Activated naive CD4-positive, alpha-beta T cell treated with anti-CD3 and anti-CD28 coated beads for 36 hours (primary cell): ENCODE measurements at regions not wholly inside any gene's neighbourhood (a gene's known extent, or its start where the extent isn't known, plus 50 kb on each side); places are given as distances from the start of the nearest gene placed in this dataset.
"Not testable (repeated sequence)": the region's sequence is repeated elsewhere in the genome, so short reads cannot be mapped to it uniquely, and the experiment has no call there.

ENCODE experiments used
- CTCF ChIA-PET: fragments of 350-600 bp; sonication (Branson Sonifier 250); formaldehyde crosslinking; loops from one replicate; lab custom pipeline; 2021; ENCODE audit warnings: antibody characterized with exemption; lab: Charles Lee
- DNase-seq: peaks from one replicate; pipeline ENCODE4 v3.0.0-alpha.2; 2020
- H3K27ac Mint-ChIP-seq: one replicate; pipeline ENCODE4 v1.8.0; 2021; ENCODE audit warnings: mild to moderate bottlenecking, mixed read lengths
- H3K27me3 Mint-ChIP-seq: one replicate; pipeline ENCODE4 v1.8.0; 2021; ENCODE audit warnings: low read depth, mixed read lengths
- H3K36me3 Mint-ChIP-seq: one replicate; pipeline ENCODE4 v1.8.0; 2021; ENCODE audit warnings: low read depth, mixed read lengths
- H3K4me1 Mint-ChIP-seq: one replicate; pipeline ENCODE4 v1.8.0; 2021; ENCODE audit warnings: low read depth, mixed read lengths
- H3K4me3 Mint-ChIP-seq: one replicate; pipeline ENCODE4 v1.8.0; 2021; ENCODE audit warnings: mild to moderate bottlenecking, moderate library complexity, mixed read lengths
- H3K9me3 Mint-ChIP-seq: one replicate; pipeline ENCODE4 v1.8.0; 2021; ENCODE audit warnings: mixed read lengths
- intact Hi-C: fragments of 100-400 bp; cut with micrococcal nuclease; formaldehyde crosslinking; loops from one replicate; pipeline ENCODE4 v1.15.1; 2023

DNA sequence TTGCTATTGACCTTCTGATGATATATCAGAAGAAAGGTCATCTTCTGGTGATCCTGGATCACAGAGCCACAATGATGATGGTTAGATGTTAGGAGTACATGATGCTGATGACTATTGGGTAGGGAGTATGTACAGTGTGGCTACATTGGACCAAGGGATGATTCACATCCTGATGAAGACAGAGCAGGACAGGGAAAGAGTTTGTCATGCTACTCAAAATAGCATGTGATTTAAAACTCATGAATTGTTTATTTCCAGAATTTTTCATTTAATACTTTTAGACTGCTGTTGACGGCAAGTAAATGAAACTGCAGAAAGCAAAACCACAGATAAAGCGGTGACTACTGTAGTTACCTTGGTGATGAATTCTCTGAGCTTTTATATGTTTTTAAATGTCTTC, 397.3 kb downstream of the PPP1R3A start:
- Mint-ChIP-seq H3K27me3 (no peaks in the 10 kb centered on the region), H3K4me3 (no peak overlapping the region), H3K27ac (no peak overlapping the region), H3K9me3 (peaks cover 3% of the 10 kb centered on the region), H3K36me3 (no peaks in the 10 kb centered on the region), H3K4me1 (no peaks in the 10 kb centered on the region)
- DNase-seq, result no peak
- intact Hi-C loops, result no loop called here
- CTCF ChIA-PET, result interaction anchor here (0.6 kb wide), 1 partner anchor 243 kb away, joined by 3 read pairs; no protein-coding TSS in a partner anchor

DNA sequence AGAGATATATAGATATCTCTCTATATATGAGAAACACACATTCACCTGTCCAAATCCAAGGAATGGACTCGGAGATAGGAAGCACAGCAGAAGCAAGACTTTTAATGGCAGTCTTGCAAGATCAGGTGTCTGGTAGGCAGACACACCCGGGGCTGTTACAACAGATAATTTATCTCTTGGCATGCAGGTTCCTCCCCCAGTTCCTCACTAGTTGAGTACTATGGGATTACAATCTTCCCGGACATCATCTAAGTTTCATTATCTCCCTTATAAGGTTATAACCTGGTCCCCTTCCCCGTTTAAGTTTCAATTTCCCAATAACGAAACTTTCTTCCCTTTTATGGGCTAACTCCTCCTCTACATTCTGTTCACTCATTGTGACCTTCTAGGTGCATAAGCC, 399.3 kb downstream of the PPP1R3A start:
- H3K27ac Mint-ChIP-seq, result no peak overlapping the region
- intact Hi-C loops, result no loop called here
- CTCF ChIA-PET, result no interaction called here
- DNase-seq, result no peak
- H3K4me3 Mint-ChIP-seq, result no peak overlapping the region
- no peaks in the 10 kb centered on the region for H3K27me3 Mint-ChIP-seq
- H3K9me3 Mint-ChIP-seq, result peaks cover 4% of the 10 kb centered on the region
- H3K4me1 Mint-ChIP-seq, result no peaks in the 10 kb centered on the region
- H3K36me3 Mint-ChIP-seq, result no peaks in the 10 kb centered on the region

DNA sequence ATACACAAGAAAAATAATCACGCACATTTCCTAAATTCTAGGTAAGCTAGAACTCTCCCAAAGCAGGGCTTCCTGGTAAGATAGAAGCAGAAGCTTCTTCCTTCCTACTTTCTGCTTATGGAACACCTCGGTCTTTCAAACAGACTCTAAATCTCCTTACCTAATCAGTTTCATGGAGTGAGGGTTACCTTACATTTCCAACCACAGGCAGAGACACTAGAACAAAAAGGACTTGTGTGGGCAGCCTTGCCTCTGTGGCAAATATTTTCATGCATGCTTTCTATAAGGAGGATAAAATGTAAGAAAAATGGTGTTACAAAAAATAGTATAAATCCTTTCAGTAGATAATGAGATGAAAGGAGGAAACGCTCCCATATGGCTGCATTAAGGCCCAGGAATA, 386.3 kb upstream of the SMIM30 start:
- no peaks in the 10 kb centered on the region for H3K27me3 Mint-ChIP-seq
- H3K27ac Mint-ChIP-seq, result no peak overlapping the region
- H3K36me3 Mint-ChIP-seq, result no peaks in the 10 kb centered on the region
- intact Hi-C loops, result no loop called here
- no peak for DNase-seq
- H3K4me1 Mint-ChIP-seq, result no peaks in the 10 kb centered on the region
- H3K9me3 Mint-ChIP-seq, result peaks cover 4% of the 10 kb centered on the region
- H3K4me3 Mint-ChIP-seq, result no peak overlapping the region
- CTCF ChIA-PET, result no interaction called here

DNA sequence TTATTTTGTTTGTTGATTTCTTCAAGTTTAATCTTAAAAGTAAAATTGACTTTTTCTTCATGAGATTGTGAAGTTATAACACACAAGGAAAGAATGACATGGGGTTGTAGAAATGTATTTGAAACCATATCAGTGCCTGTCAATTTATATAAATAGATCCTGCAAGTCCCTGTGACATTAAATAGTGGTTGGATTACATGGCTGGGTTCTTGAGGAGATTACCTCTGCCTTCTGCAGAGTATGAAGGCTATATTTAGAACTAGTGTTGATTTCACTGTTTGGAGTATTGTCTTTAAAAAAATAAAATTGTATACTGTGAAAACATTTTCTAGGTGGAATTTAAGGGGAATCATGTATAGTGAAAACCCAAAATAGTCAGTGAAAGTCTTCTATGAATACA, 385.8 kb upstream of the SMIM30 start:
- CTCF ChIA-PET, result interaction anchor here (0.9 kb wide), 1 partner anchor 20 kb away, joined by 3 read pairs; no protein-coding TSS in a partner anchor
- Mint-ChIP-seq H3K27ac (no peak overlapping the region), H3K36me3 (no peaks in the 10 kb centered on the region), H3K4me1 (no peaks in the 10 kb centered on the region), H3K27me3 (no peaks in the 10 kb centered on the region), H3K4me3 (no peak overlapping the region), H3K9me3 (peaks cover 4% of the 10 kb centered on the region)
- DNase-seq, result no peak
- intact Hi-C loops, result no loop called here

DNA sequence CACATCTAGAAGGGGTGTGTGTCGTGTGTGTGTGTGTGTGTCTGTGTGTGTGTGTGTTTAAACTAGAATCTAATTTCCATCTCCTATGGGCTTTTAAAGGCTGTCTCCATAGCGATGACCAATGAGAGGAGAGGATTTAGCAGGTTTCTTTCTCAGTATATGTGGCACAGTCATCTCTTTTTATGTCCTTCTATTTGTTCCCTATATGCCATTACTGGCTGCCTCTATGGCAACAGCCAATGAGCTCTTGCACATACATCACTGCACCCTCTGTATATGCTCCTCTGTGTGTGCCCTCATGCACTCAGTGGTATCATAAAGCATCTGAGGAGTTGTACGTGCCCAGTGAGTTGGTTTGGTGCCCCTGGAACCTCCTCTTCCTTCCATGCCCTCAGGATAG, 378.2 kb upstream of the SMIM30 start:
- H3K4me1 Mint-ChIP-seq, CTCF ChIA-PET, H3K36me3 Mint-ChIP-seq, H3K27ac Mint-ChIP-seq, H3K27me3 Mint-ChIP-seq, H3K9me3 Mint-ChIP-seq, H3K4me3 Mint-ChIP-seq, DNase-seq, intact Hi-C loops: not testable (repeated sequence)

DNA sequence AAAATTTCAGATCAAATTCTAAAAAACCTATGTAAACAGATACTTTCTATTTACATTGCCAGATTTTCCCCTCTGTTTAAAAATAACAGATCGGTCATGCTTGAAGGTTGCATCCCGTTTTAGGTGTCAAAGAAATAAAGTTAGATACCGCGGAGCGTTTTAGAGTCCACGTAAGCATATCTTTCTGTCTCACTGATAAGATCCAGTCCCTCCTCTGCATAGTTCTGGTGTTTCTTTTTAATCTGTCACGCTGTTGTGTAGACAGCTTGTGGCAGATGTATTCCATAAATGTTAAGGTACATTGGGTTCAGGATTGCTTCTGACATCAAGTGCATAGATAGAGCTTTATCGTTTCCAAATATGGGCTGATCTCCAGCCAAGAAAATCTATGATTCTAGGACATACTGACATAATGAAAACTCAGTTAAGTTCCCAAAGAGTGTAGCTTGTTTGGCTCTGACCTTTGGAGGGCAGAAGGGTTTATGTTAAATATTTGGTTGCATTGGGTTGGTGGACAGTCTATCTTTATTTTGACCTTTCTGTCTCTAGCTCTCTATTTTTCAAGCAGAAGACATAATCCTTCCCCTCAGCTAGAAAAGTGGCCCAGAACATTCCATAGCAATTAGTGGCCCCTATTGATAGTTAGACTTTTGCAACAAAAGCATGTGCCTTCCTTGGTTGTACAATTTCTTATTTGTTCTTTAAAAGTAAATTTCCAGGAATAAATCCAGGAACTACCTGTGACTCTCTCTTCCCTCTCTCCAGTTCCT, 376.6 kb upstream of the SMIM30 start:
- H3K27me3 Mint-ChIP-seq, intact Hi-C loops, H3K9me3 Mint-ChIP-seq, H3K27ac Mint-ChIP-seq, H3K4me1 Mint-ChIP-seq, H3K4me3 Mint-ChIP-seq, DNase-seq, CTCF ChIA-PET, H3K36me3 Mint-ChIP-seq: not testable (repeated sequence)

DNA sequence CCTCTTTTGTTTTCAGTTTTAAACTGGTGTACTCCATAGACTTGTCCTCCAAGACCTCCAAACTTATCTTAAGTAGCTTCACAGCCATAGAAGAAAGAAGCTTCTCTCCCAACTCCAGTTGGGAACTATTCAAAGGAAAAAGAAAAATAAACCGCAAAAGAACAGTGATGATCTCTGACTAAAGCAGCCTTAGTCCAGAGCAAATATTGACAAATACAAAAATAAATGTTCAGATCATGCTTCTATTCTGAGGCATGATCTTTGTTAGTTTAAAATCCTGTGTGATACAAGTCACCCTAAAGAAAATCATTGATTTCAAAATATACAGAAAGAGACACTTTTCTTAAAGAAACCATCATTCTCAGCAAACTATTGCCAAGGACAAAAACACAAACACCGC, 373.0 kb upstream of the SMIM30 start:
- intact Hi-C loops, result no loop called here
- CTCF ChIA-PET, result no interaction called here
- Mint-ChIP-seq H3K27me3 (no peaks in the 10 kb centered on the region), H3K36me3 (no peaks in the 10 kb centered on the region), H3K27ac (no peak overlapping the region), H3K4me3 (no peak overlapping the region), H3K9me3 (no peaks in the 10 kb centered on the region), H3K4me1 (no peaks in the 10 kb centered on the region)
- no peak for DNase-seq

DNA sequence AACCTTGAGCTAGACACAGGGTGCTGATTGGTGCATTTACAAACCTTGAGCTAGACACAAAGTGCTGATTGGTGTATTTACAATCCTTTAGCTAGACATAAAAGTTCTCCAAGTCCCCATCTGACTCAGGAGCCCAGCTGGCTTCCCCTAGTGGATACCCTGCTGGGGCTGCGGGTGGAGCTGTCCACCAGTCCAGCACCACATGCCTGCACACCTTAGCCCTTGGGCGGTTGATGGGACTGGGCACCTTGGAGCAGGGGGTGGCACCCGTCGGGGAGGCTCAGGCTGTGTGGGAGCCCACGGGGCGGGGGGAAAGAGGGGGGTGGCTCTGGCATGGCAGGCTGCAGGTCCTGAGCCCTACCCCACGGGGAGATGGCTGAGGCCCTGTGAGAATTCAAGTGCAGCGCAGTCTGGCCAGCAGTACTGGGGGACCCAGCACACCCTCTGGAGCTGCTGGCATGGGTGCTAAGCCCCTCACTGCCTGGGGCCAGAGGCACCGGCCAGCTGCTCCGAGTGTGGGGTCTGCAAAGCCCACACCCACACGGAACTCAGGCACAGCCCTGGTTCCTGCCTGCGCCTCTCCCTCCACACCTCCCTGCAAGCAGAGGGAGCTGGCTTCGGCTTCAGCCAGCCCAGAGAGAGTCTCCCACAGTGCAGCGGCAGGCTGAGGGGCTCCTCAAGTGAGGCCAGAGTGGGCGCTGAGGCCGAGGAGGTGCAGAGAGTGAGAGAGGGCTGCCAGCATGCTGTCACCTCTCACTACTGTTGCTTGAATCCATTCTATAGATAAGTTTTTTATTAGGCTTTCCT, 369.8 kb upstream of the SMIM30 start:
- H3K4me1 Mint-ChIP-seq, result no peaks in the 10 kb centered on the region
- H3K27me3 Mint-ChIP-seq, result no peaks in the 10 kb centered on the region
- intact Hi-C loops, result no loop called here
- CTCF ChIA-PET, result interaction anchor here (0.7 kb wide), 1 partner anchor 76 kb away, joined by 3 read pairs; no protein-coding TSS in a partner anchor
- no peak for DNase-seq
- no peak overlapping the region for H3K27ac Mint-ChIP-seq
- no peaks in the 10 kb centered on the region for H3K9me3 Mint-ChIP-seq
- no peak overlapping the region for H3K4me3 Mint-ChIP-seq
- H3K36me3 Mint-ChIP-seq, result no peaks in the 10 kb centered on the region

DNA sequence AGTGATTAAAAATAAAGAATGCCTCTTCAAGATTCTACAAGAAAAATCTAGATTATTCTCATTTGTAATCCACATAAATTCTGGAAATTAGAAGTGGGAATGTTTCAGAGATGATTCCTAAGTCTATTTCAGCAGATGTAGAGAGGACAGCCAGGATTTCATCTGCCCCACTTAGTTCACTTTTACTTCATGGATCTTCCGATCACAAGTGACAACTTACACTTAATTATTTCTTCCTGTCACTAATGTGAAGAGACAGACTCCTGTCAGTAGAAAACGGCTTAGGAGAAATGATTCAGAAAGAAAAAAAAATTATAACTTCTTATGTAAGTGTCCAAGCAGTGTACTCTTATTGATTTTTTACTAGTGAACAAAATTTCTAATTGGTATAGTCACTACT, 368.2 kb upstream of the SMIM30 start:
- Mint-ChIP-seq H3K36me3 (no peaks in the 10 kb centered on the region), H3K4me3 (no peak overlapping the region), H3K27ac (no peak overlapping the region), H3K4me1 (no peaks in the 10 kb centered on the region), H3K27me3 (no peaks in the 10 kb centered on the region), H3K9me3 (no peaks in the 10 kb centered on the region)
- CTCF ChIA-PET, result no interaction called here
- intact Hi-C loops, result no loop called here
- DNase-seq, result no peak

DNA sequence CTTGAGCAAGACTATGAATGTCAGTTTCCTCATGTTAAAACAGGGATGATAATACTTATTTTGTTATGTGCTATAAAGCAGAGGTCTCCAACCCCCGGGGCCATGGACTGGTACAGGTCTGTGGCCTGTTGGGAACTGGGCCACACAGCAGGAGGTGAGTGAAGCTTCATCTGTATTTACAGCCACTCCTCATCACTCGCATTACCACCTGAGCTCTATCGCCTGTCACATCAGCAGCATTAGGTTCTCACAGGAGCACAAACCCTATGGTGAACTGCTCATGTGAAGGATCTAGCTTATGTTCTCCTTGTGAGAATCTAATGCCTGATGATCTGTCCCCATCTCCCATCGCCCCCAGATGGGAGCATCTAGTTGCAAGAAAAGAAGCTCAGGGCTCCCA, 365.3 kb upstream of the SMIM30 start:
- no peak overlapping the region for H3K27ac Mint-ChIP-seq
- no peaks in the 10 kb centered on the region for H3K36me3 Mint-ChIP-seq
- intact Hi-C loops, result no loop called here
- CTCF ChIA-PET, result interaction anchor here (0.6 kb wide), 1 partner anchor 35 kb away, joined by 3 read pairs; no protein-coding TSS in a partner anchor
- H3K27me3 Mint-ChIP-seq, result no peaks in the 10 kb centered on the region
- no peaks in the 10 kb centered on the region for H3K4me1 Mint-ChIP-seq
- no peak for DNase-seq
- H3K9me3 Mint-ChIP-seq, result no peaks in the 10 kb centered on the region
- no peak overlapping the region for H3K4me3 Mint-ChIP-seq

DNA sequence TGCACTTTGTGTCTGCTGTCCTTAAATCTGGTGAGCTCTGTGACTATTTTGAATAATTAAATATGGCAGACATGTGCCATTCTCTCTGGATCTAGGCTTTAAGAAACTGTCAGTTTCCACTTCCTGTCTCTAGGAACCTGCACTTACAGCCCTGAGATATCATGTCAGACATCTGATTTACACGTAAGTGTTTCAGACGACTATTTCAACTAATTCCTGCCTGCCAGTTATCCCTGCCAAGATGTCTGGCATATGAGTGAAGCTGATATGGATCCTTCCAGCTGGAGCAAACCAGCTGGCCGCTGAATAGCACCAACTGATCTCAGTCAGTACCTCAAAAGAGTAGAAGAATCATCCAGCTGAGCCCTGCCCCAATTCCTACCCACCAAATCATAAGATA, 362.2 kb upstream of the SMIM30 start:
- no peaks in the 10 kb centered on the region for H3K4me1 Mint-ChIP-seq
- intact Hi-C loops, result no loop called here
- H3K4me3 Mint-ChIP-seq, result no peak overlapping the region
- H3K27me3 Mint-ChIP-seq, result no peaks in the 10 kb centered on the region
- no peaks in the 10 kb centered on the region for H3K9me3 Mint-ChIP-seq
- CTCF ChIA-PET, result no interaction called here
- DNase-seq, result no peak
- H3K27ac Mint-ChIP-seq, result no peak overlapping the region
- no peaks in the 10 kb centered on the region for H3K36me3 Mint-ChIP-seq

DNA sequence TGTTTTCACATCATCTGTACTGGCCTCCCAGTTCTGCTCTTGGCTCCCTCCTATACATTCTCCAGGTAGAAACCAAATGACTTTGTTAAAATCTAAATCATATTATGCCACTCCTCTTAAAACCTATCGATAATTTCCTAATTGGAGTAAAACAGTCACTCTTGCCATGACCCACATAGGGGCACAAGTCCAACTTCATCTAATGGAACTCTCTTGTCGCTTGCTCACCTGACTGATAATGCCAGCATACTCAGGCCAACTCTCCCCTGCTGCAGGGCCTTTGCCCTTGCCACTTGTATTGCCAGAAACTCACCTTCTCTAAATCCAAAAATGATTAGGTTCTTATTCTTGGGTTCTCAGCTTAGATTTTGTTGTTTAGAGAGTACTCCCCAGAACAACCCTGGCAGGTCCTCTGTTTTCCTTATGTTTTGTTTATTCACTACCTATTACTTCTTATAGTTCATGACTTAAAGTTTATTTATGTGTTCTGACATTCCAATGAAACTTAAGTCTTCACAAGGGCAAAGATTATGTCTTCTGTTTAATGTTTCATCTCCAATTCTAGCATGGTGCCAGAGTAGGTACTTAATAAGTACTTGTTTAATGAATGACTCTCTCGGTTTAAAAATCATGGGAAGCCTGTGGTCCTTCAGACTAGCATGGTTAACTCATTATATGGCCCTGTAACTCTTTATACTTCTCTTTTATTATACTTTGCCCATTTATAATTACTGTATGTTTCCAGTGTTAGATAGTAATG, 345.9 kb upstream of the SMIM30 start:
- H3K36me3 Mint-ChIP-seq, result no peaks in the 10 kb centered on the region
- peaks cover 2% of the 10 kb centered on the region for H3K9me3 Mint-ChIP-seq
- no peak for DNase-seq
- no peaks in the 10 kb centered on the region for H3K27me3 Mint-ChIP-seq
- H3K4me3 Mint-ChIP-seq, result no peak overlapping the region
- intact Hi-C loops, result no loop called here
- CTCF ChIA-PET, result no interaction called here
- H3K4me1 Mint-ChIP-seq, result no peaks in the 10 kb centered on the region
- H3K27ac Mint-ChIP-seq, result no peak overlapping the region
